Fibroblast of the conjunctiva (primary cell): ENCODE measurements at regions not wholly inside any gene's neighbourhood (a gene's known extent, or its start where the extent isn't known, plus 50 kb on each side); places are given as distances from the start of the nearest gene placed in this dataset.
"Not testable (repeated sequence)": the region's sequence is repeated elsewhere in the genome, so short reads cannot be mapped to it uniquely, and the experiment has no call there.

Experiments
- DNase-seq: peaks from one replicate; pipeline ENCODE4 v3.0.0-alpha.2; 2010; ENCODE audit warnings: low read depth

- no peak for DNase-seq
These were observed 354.9 kb downstream of the RSL24D1 start for GRCh38 chr15:54841701-54842305.

DNA sequence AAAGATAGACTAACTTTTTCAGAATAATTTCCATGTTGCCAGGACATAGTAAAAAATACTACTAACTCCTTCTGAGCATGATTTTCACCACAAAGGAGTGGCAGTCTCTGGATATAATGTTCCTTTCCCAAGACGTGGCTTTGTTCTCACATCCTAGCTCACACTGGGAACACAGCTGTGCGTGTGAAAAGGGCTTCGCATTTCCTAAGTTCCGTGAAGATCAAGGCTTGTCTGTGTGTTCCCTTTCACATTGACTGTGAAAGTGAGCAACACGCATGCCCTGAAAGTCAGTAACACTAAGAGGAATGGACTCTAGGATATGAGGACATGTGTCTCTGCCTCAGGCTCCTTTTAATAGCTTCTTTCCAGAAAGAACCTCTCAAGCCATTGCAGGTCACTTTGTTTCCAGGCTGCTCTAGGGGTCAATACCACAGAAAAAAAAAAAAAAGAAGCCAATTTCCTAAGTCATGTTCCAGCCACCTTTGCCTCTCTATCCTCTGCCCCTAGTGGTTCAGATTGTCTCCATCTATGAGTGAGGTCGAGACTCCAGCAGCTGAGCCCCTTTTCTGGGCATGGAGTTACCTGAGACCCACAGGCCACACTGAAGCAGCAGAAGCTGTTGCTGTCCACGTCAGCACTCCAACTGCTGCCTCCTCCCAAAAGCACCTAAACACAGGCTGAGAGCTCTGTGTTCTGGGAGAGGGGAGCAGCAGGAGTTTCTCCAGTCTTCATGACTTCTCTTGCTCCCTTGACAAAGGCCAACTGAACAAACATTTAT, 355.9 kb downstream of the RSL24D1 start:
- DNase-seq, result no peak

DNA sequence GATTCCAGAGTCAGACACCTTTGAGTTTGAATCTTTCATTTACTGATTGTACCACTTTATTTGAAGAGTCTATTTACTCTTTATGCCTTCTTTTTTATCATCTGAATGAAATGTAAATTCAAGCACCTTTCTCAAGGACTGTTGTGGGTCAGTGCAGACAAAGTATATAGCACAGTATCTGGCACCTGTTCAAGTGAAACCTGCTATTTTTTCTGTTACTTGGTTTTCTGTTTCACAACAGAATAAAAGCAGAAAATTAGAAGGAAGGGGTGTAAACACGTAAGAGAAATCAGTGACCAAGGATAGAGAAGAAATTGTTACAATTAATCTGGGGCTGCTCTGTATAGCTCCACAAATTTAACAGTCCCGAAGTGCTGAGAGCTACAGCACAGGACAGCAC, 357.4 kb downstream of the RSL24D1 start:
- no peak for DNase-seq

DNA sequence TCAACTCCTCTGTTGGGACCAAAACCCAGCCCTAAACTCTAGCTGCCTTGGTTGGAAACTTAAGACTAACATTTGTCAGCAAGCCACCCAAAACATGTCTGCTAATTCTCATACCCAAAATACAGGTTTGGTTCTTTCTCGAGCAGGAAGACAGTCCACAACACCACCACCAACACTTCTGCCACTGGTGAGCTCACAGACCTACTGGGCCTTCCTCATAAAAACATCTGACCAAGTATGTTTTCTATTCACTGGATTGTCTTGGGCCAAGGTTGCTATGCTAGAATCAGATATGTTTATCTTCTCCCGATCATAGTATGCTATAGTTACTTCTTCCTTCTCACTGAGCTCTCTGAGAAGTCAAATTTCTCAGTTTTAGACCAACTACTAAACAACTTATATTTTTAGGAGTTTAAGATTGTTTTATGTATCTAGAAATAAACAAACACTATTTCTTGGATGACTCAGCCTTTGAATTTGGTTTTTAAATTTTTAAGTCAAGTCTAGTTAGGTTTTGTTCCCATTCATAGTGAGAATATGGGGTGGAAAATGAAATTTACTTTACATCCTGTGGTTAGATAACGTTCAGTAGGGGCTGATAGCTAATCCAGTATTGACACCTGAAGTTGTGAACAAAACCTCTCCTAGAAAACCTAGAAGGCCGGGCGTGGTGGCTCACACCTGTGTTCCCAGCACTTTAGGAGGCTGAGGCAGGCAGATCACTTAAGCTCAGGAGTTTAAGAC, 360.5 kb downstream of the RSL24D1 start:
- DNase-seq, result no peak

DNA sequence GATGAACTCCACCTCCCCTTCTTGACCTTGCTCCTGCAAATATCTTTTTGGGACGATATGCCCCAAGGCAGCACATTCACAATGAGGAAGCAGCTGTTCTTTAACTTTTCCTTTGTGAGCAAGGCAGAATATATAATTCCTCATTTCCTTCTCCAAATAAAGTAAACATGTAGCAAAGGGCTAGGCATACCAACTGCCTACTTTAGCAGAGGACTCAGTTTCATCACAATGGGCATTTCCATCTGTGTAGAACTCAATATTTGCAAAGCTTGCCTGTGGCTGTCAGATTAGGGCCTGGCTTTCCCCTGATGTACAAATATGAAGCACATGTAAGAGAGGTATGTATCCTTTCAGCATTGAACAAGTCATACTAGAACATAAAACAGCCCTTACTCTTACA, 366.9 kb downstream of the RSL24D1 start:
- DNase-seq, result no peak

- no peak for DNase-seq
These were observed 375.9 kb downstream of the RSL24D1 start for GRCh38 chr15:54820811-54821210.

- no peak for DNase-seq
These were observed 376.6 kb downstream of the RSL24D1 start for GRCh38 chr15:54820098-54820497.

- DNase-seq, result no peak
These were observed 380.3 kb downstream of the RSL24D1 start for GRCh38 chr15:54816401-54816800.

- DNase-seq, result no peak
These were observed 381.2 kb downstream of the RSL24D1 start for GRCh38 chr15:54815556-54815955.

- no peak for DNase-seq
These were observed 384.4 kb downstream of the RSL24D1 start for GRCh38 chr15:54812383-54812782.

DNA sequence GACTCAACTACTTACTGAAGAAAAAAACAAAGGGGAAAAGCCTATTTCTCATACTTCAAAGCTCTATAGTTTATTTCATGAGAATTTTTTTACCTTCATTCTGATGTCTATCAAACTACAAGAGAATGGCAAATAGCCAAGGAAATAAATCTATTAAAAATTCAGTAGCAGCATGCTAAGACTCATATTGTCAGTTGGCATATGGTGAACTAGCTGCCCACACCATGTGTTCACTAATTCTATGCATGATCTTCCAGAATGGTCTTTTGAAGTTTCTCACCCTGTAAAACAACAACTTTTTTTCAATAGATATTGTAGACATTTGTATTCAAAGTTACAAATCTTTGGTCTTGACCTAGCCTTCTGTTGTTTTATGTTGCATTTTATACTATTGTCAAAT, 386.2 kb downstream of the RSL24D1 start:
- DNase-seq, result no peak

GRCh38 chr15:54810031-54810430, 386.7 kb downstream of the RSL24D1 start:
- DNase-seq, result no peak

- DNase-seq, result no peak
These were observed 388.4 kb downstream of the RSL24D1 start for GRCh38 chr15:54808321-54808720.

GRCh38 chr15:54803987-54804386, 392.8 kb downstream of the RSL24D1 start:
- no peak for DNase-seq

- DNase-seq, result no peak
These were observed 393.5 kb downstream of the RSL24D1 start for GRCh38 chr15:54803134-54803808.

GRCh38 chr15:54792526-54792925, 404.2 kb downstream of the RSL24D1 start:
- DNase-seq, result no peak

DNA sequence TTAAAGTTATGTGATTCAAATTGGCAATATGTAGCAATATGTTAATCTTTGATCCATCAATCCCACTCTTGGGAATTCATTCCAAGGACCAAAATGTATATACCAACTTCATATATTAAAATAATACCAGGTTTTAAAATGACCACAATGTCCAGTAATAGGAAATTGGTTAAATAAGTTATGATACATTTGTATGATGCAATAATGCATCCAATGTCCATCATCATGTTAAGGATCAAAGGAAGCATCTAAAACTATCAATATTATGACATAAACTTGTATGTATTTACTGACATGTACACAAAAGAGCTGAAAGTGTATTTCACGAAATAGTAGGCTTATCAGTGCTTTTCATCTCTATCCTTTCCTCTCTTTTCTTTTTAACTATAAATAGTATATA, 406.0 kb downstream of the RSL24D1 start:
- DNase-seq, result no peak

GRCh38 chr15:54789376-54789775, 407.4 kb downstream of the RSL24D1 start:
- DNase-seq, result no peak

DNA sequence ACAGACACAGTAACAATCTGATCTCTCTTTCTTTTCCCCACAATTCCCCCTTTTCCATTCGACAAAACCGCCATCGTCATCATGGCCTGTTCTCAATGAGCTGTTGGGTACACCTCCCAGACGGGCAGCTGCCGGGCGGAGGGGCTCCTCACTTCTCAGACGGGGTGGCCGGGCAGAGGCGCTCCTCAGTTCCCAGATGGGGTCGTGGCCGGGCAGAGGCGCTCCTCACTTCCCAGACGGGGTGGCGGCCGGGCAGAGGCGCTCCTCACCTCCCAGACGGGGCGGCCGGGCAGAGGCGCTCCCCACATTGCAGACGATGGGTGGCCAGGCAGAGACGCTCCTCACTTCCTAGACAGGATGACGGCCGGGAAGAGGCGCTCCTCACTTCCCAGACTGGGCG, 415.5 kb downstream of the RSL24D1 start:
- not testable (repeated sequence) for DNase-seq

- no peak for DNase-seq
These were observed 417.5 kb downstream of the RSL24D1 start for GRCh38 chr15:54779271-54779670.

DNA sequence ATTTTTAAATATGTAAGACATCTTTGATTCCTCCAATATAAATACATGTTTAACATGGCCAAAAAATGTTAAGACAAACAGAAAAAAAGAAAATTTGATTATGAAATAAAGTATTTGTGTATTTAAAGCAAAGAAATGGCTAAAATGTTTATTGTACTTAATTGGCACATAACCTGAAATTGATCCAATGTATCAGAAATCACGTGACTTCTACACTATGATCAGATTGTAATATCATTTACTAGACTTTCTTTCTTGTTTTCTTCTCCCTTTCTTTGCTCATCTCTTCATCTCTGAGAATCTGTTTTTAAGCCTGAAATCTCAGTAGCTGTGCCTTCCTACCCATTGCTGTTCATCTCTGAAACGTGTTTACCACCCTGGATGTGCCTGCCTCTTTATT, 420.3 kb downstream of the RSL24D1 start:
- no peak for DNase-seq

- no peak for DNase-seq
These were observed 424.1 kb downstream of the RSL24D1 start for GRCh38 chr15:54772663-54773062.

GRCh38 chr15:54749461-54749860, 447.3 kb downstream of the RSL24D1 start:
- not testable (repeated sequence) for DNase-seq
